Karpas-422 (cell line): ENCODE measurements at regions not wholly inside any gene's neighbourhood (a gene's known extent, or its start where the extent isn't known, plus 50 kb on each side); places are given as distances from the start of the nearest gene placed in this dataset.
"Not testable (repeated sequence)": the region's sequence is repeated elsewhere in the genome, so short reads cannot be mapped to it uniquely, and the experiment has no call there.

Source experiments
- DNase-seq: peaks from one replicate; pipeline ENCODE4 v3.0.0-alpha.2; 2015
- H2AFZ ChIP-seq: fragments of 200-600 bp; sonication (generic); 2 replicates; pipeline ENCODE4 v1.6.1; 2014; ENCODE audit warnings: antibody characterized with exemption, low read length, mixed read lengths
- H3K27ac ChIP-seq: fragments of 200-600 bp; sonication (generic); 2 replicates; pipeline ENCODE4 v1.5.1; 2014; ENCODE audit warnings: mild to moderate bottlenecking, low read length, moderate library complexity
- H3K27me3 ChIP-seq: fragments of 200-600 bp; sonication (generic); 2 replicates; pipeline ENCODE4 v1.6.1; 2014; ENCODE audit warnings: low read length, mixed read lengths
- H3K36me3 ChIP-seq: fragments of 200-600 bp; sonication (generic); 2 replicates; pipeline ENCODE4 v1.6.1; 2014; ENCODE audit warnings: low read length, mixed read lengths; ENCODE audit not compliant: insufficient read depth
- H3K4me1 ChIP-seq: fragments of 200-600 bp; sonication (generic); 2 replicates; pipeline ENCODE4 v1.6.1; 2014; ENCODE audit warnings: mild to moderate bottlenecking, low read length, mixed read lengths
- H3K4me2 ChIP-seq: fragments of 200-600 bp; sonication (generic); 2 replicates; pipeline ENCODE4 v1.6.1; 2014; ENCODE audit warnings: low read length, low read depth, mild to moderate bottlenecking; ENCODE audit not compliant: poor library complexity, severe bottlenecking
- H3K4me3 ChIP-seq: fragments of 200-600 bp; sonication (generic); 2 replicates; pipeline ENCODE4 v1.5.1; 2014; ENCODE audit warnings: mild to moderate bottlenecking, antibody characterized with exemption, low read length, mixed read lengths
- H3K79me2 ChIP-seq: fragments of 200-600 bp; sonication (generic); 2 replicates; pipeline ENCODE4 v1.6.1; 2014; ENCODE audit warnings: mild to moderate bottlenecking, low read length, mixed read lengths
- H3K9ac ChIP-seq: fragments of 200-600 bp; sonication (generic); 2 replicates; pipeline ENCODE4 v1.6.0; 2014; ENCODE audit warnings: low read length
- H3K9me2 ChIP-seq: fragments of 200-600 bp; sonication (generic), shearing (Covaris generic); replicated peaks from 2 replicates; pipeline ENCODE4 v1.6.0; 2014; ENCODE audit warnings: mild to moderate bottlenecking, low read length, moderate library complexity; ENCODE audit not compliant: insufficient read depth
- H3K9me3 ChIP-seq: fragments of 300-700, 200-600 bp; sonication (generic); 2 replicates; pipeline ENCODE4 v1.6.1; 2014; ENCODE audit warnings: low read length, mixed read lengths
- H4K20me1 ChIP-seq: fragments of 200-600 bp; sonication (generic); 2 replicates; pipeline ENCODE4 v1.6.1; 2014; ENCODE audit warnings: mild to moderate bottlenecking, antibody characterized with exemption, low read length, low read depth; ENCODE audit not compliant: insufficient read depth

GRCh38 chr4:77282305-77282704 lies 125.3 kb downstream of the CCNG2 start:
- Histone ChIP-seq H3K4me1 (no peaks in the 10 kb centered on the region), H3K9ac (no peak overlapping the region), H3K79me2 (no peaks in the 10 kb centered on the region), H3K4me2 (no peak overlapping the region), H3K36me3 (no peaks in the 10 kb centered on the region), H3K4me3 (no peak overlapping the region), H3K9me2 (no peaks in the 10 kb centered on the region), H3K9me3 (no peaks in the 10 kb centered on the region), H3K27ac (no peak overlapping the region), H3K27me3 (no peaks in the 10 kb centered on the region), H2AFZ (no peak overlapping the region), H4K20me1 (no peaks in the 10 kb centered on the region)
- no peak for DNase-seq

GRCh38 chr4:77284036-77284435 lies 127.0 kb downstream of the CCNG2 start:
- Histone ChIP-seq H3K4me3 (no peak overlapping the region), H3K27me3 (no peaks in the 10 kb centered on the region), H3K36me3 (no peaks in the 10 kb centered on the region), H3K4me1 (no peaks in the 10 kb centered on the region), H3K79me2 (no peaks in the 10 kb centered on the region), H2AFZ (no peak overlapping the region), H3K27ac (no peak overlapping the region), H4K20me1 (no peaks in the 10 kb centered on the region), H3K4me2 (no peak overlapping the region), H3K9ac (no peak overlapping the region), H3K9me2 (no peaks in the 10 kb centered on the region), H3K9me3 (no peaks in the 10 kb centered on the region)
- DNase-seq: no peak

- no peaks in the 10 kb centered on the region for H4K20me1 ChIP-seq
- H3K9me2 ChIP-seq: no peaks in the 10 kb centered on the region
- H3K79me2 ChIP-seq: no peaks in the 10 kb centered on the region
- no peaks in the 10 kb centered on the region for H3K4me1 ChIP-seq
- no peak overlapping the region for H3K4me2 ChIP-seq
- no peaks in the 10 kb centered on the region for H3K9me3 ChIP-seq
- H3K27me3 ChIP-seq: no peaks in the 10 kb centered on the region
- no peak overlapping the region for H3K9ac ChIP-seq
- H3K36me3 ChIP-seq: no peaks in the 10 kb centered on the region
- no peak overlapping the region for H3K27ac ChIP-seq
- H3K4me3 ChIP-seq: no peak overlapping the region
- no peak overlapping the region for H2AFZ ChIP-seq
- no peak for DNase-seq
These were observed 129.9 kb downstream of the CCNG2 start for GRCh38 chr4:77286906-77287305.

- H3K36me3 ChIP-seq: no peaks in the 10 kb centered on the region
- H3K9ac ChIP-seq: no peak overlapping the region
- H3K27ac ChIP-seq: no peak overlapping the region
- no peak overlapping the region for H3K4me2 ChIP-seq
- no peak overlapping the region for H3K4me3 ChIP-seq
- no peaks in the 10 kb centered on the region for H3K9me3 ChIP-seq
- no peaks in the 10 kb centered on the region for H3K9me2 ChIP-seq
- no peaks in the 10 kb centered on the region for H3K27me3 ChIP-seq
- H3K79me2 ChIP-seq: no peaks in the 10 kb centered on the region
- no peak for DNase-seq
- no peaks in the 10 kb centered on the region for H3K4me1 ChIP-seq
- H2AFZ ChIP-seq: no peak overlapping the region
- no peaks in the 10 kb centered on the region for H4K20me1 ChIP-seq
These were observed 136.4 kb downstream of the CCNG2 start for GRCh38 chr4:77293426-77293825.

GRCh38 chr4:77300996-77301395 lies 144.0 kb downstream of the CCNG2 start:
- not testable (repeated sequence) for H3K4me2 ChIP-seq, DNase-seq, H3K9me2 ChIP-seq, H3K36me3 ChIP-seq, H3K9me3 ChIP-seq, H3K9ac ChIP-seq, H3K4me3 ChIP-seq, H4K20me1 ChIP-seq, H3K27ac ChIP-seq, H3K4me1 ChIP-seq, H2AFZ ChIP-seq, H3K27me3 ChIP-seq, H3K79me2 ChIP-seq

GRCh38 chr4:77305766-77306165 lies 148.8 kb downstream of the CCNG2 start:
- no peaks in the 10 kb centered on the region for H3K9me2 ChIP-seq
- H3K27ac ChIP-seq: no peak overlapping the region
- H3K9me3 ChIP-seq: no peaks in the 10 kb centered on the region
- H3K4me3 ChIP-seq: no peak overlapping the region
- DNase-seq: no peak
- no peak overlapping the region for H3K9ac ChIP-seq
- no peaks in the 10 kb centered on the region for H3K36me3 ChIP-seq
- H3K79me2 ChIP-seq: no peaks in the 10 kb centered on the region
- H3K4me2 ChIP-seq: no peak overlapping the region
- H2AFZ ChIP-seq: no peak overlapping the region
- H3K27me3 ChIP-seq: no peaks in the 10 kb centered on the region
- H4K20me1 ChIP-seq: no peaks in the 10 kb centered on the region
- H3K4me1 ChIP-seq: no peaks in the 10 kb centered on the region

GRCh38 chr4:77306496-77306895 lies 149.5 kb downstream of the CCNG2 start:
- DNase-seq: no peak
- no peaks in the 10 kb centered on the region for H3K4me1 ChIP-seq
- no peaks in the 10 kb centered on the region for H3K9me3 ChIP-seq
- H3K27me3 ChIP-seq: no peaks in the 10 kb centered on the region
- H2AFZ ChIP-seq: no peak overlapping the region
- no peak overlapping the region for H3K27ac ChIP-seq
- H4K20me1 ChIP-seq: no peaks in the 10 kb centered on the region
- no peaks in the 10 kb centered on the region for H3K36me3 ChIP-seq
- H3K79me2 ChIP-seq: no peaks in the 10 kb centered on the region
- no peak overlapping the region for H3K4me2 ChIP-seq
- H3K9me2 ChIP-seq: no peaks in the 10 kb centered on the region
- no peak overlapping the region for H3K9ac ChIP-seq
- no peak overlapping the region for H3K4me3 ChIP-seq

GRCh38 chr4:77308843-77309242 lies 151.8 kb downstream of the CCNG2 start:
- Histone ChIP-seq H3K27me3 (no peaks in the 10 kb centered on the region), H3K4me2 (no peak overlapping the region), H3K9me3 (no peaks in the 10 kb centered on the region), H3K4me1 (no peaks in the 10 kb centered on the region), H3K4me3 (no peak overlapping the region), H3K36me3 (no peaks in the 10 kb centered on the region), H3K79me2 (no peaks in the 10 kb centered on the region), H4K20me1 (no peaks in the 10 kb centered on the region), H2AFZ (no peak overlapping the region), H3K9me2 (no peaks in the 10 kb centered on the region), H3K9ac (no peak overlapping the region), H3K27ac (no peak overlapping the region)
- DNase-seq: peak; percentile 59

- Histone ChIP-seq H3K9ac (no peak overlapping the region), H3K79me2 (no peaks in the 10 kb centered on the region)
These were observed 152.5 kb downstream of the CCNG2 start for GRCh38 chr4:77309496-77309895.

More at GRCh38 chr4:77309496-77309895, 152.5 kb downstream of the CCNG2 start:
- no peaks in the 10 kb centered on the region for H3K4me1 ChIP-seq
- no peak for DNase-seq
- no peaks in the 10 kb centered on the region for H3K9me2 ChIP-seq
- no peak overlapping the region for H2AFZ ChIP-seq
- no peaks in the 10 kb centered on the region for H3K36me3 ChIP-seq
- H4K20me1 ChIP-seq: no peaks in the 10 kb centered on the region
- H3K9me3 ChIP-seq: no peaks in the 10 kb centered on the region
- H3K4me3 ChIP-seq: no peak overlapping the region
- no peak overlapping the region for H3K27ac ChIP-seq
- no peak overlapping the region for H3K4me2 ChIP-seq
- H3K27me3 ChIP-seq: no peaks in the 10 kb centered on the region
